ENCODE measurements at regions not wholly inside any gene's neighbourhood (a gene's known extent, or its start where the extent isn't known, plus 50 kb on each side); places are given as distances from the start of the nearest gene placed in this dataset.

- TF ChIP-seq CTCF (conservative IDR thresholded peaks at IDR 0.05 in 1 of 2, IDR thresholded peaks at IDR 0.05 in 1 of 2; ENCODE audit: low read depth in 1 of 2, low read length in 2 of 2) (no peak), EZH2 (IDR thresholded peaks at IDR 0.05; ENCODE audit: low read length, missing control alignments) (no peak)
These were observed 904.0 kb upstream of the CDH2 start for GRCh38 chr18:29080946-29081345.

All from fibroblast of lung (primary cell).